GM12878 (cell line): ENCODE measurements at regions not wholly inside any gene's neighbourhood (a gene's known extent, or its start where the extent isn't known, plus 50 kb on each side); places are given as distances from the start of the nearest gene placed in this dataset.
"Not testable (repeated sequence)": the region's sequence is repeated elsewhere in the genome, so short reads cannot be mapped to it uniquely, and the experiment has no call there.

Experiments used
- ATAC-seq: fragments of 200-7000 bp; cut with Tn5 transposase; 3 replicates; pipeline ENCODE4 v1.9.1; 2020; ENCODE audit warnings: mild to moderate bottlenecking, moderate library complexity
- BruUV-seq: library from RNA; stranded (reverse); fragments of 400-500 nt; replicated peaks from 2 replicates; lab custom pipeline; 2021; lab: Mats Ljungman, UMichigan
- CTCF ChIA-PET: fragments of 300-600 bp; sonication (Branson Sonifier 250); formaldehyde crosslinking; extraction: SDS; loops from one replicate; lab custom pipeline; 2021; ENCODE audit warnings: inconsistent platforms; lab: Yijun Ruan, JAX
- POLR2A ChIA-PET: fragments of 350-600 bp; formaldehyde crosslinking; extraction: SDS; loops from one replicate; lab custom pipeline; 2021; ENCODE audit warnings: inconsistent platforms; lab: Charles Lee
- RAD21 ChIA-PET: fragments of 300-600 bp; sonication (Branson Sonifier 250); formaldehyde crosslinking; loops from one replicate; lab custom pipeline; 2023; ENCODE audit warnings: antibody characterized with exemption; ENCODE audit not compliant: unreplicated experiment; lab: Charles Lee
- SMC1A ChIA-PET: fragments of 300-600 bp; sonication (Branson Sonifier 250); formaldehyde crosslinking; loops from one replicate; lab custom pipeline; 2023; ENCODE audit not compliant: unreplicated experiment, uncharacterized antibody; lab: Charles Lee
- DNase-seq: peaks from one replicate; pipeline ENCODE4 v3.0.0-alpha.2; 2011; ENCODE audit warnings: low read depth, low spot score
- FAIRE-seq: peaks from 3 replicates; lab custom pipeline; 2011; peaks lifted over from hg19 to GRCh38; lab: Jason Lieb, UNC
- H2AFZ ChIP-seq: 2 replicates; pipeline ENCODE4 v1.6.0; 2011; ENCODE audit warnings: low read depth, low read length, control low read depth; ENCODE audit not compliant: control insufficient read depth
- H3K27ac ChIP-seq: 2 replicates; pipeline ENCODE4 v1.5.1; 2011; ENCODE audit warnings: control low read depth; ENCODE audit not compliant: control insufficient read depth, insufficient read depth
- H3K27me3 ChIP-seq, 2 experiments: replicated peaks in 1 of 2; 2 replicates each; pipeline versions ENCODE4 v1.6.0 to v1.6.1; 2011; ENCODE audit warnings: low read length in 1 of 2; ENCODE audit not compliant: control insufficient read depth in 2 of 2, insufficient read depth in 2 of 2
- H3K36me3 ChIP-seq, 2 experiments: 2 replicates each; pipeline ENCODE4 v1.5.1; 2011; ENCODE audit warnings: low read length in 1 of 2; ENCODE audit not compliant: control insufficient read depth in 2 of 2, insufficient read depth in 2 of 2
- H3K4me1 ChIP-seq: 2 replicates; pipeline ENCODE4 v1.6.1; 2011; ENCODE audit warnings: mild to moderate bottlenecking, low read length, moderate library complexity, mixed read lengths; ENCODE audit not compliant: control insufficient read depth, insufficient read depth
- H3K4me2 ChIP-seq: 2 replicates; pipeline ENCODE4 v1.6.0; 2011; ENCODE audit warnings: control low read depth; ENCODE audit not compliant: control insufficient read depth, insufficient read depth
- H3K4me3 ChIP-seq: fragments of 200-600 bp; sonication (generic); 2 replicates; pipeline ENCODE4 v1.5.1; 2016
- H3K79me2 ChIP-seq: 2 replicates; pipeline ENCODE4 v1.6.0; 2011; ENCODE audit warnings: low read length; ENCODE audit not compliant: control insufficient read depth, insufficient read depth
- H3K9ac ChIP-seq: 2 replicates; pipeline ENCODE4 v1.8.0; 2011; ENCODE audit warnings: low read length, control low read depth, mixed read lengths; ENCODE audit not compliant: control insufficient read depth, insufficient read depth
- H3K9me3 ChIP-seq: replicated peaks from 3 replicates; pipeline ENCODE4 v1.5.1; 2011; ENCODE audit warnings: mild to moderate bottlenecking, low read length; ENCODE audit not compliant: control insufficient read depth, insufficient read depth
- H4K20me1 ChIP-seq: 2 replicates; pipeline ENCODE4 v1.6.0; 2011; ENCODE audit not compliant: control insufficient read depth, insufficient read depth
- ATF7 ChIP-seq: fragments of 450-650 bp; IDR thresholded peaks from 2 replicates; pipeline ENCODE4 v1.6.1; 2016; ENCODE audit warnings: low read depth, mild to moderate bottlenecking
- NFXL1 ChIP-seq: fragments of 450-650 bp; IDR thresholded peaks from 2 replicates; pipeline ENCODE4 v1.6.1; 2017; ENCODE audit warnings: antibody characterized with exemption, mild to moderate bottlenecking, borderline replicate concordance
- NFYA ChIP-seq: IDR thresholded peaks from 2 replicates; pipeline ENCODE4 v1.6.1; 2011; ENCODE audit warnings: low read depth, mild to moderate bottlenecking, low read length, improper control_type of control experiment, borderline replicate concordance
- NFYB ChIP-seq: IDR thresholded peaks from 2 replicates; pipeline ENCODE4 v1.6.1; 2011; ENCODE audit warnings: low read depth, mild to moderate bottlenecking, low read length, improper control_type of control experiment, moderate library complexity; ENCODE audit not compliant: insufficient read depth
- WGBS: methylation state at CpG from one replicate; pipeline ENCODE4 v1.1.6; 2016; ENCODE audit warnings: low lambda C conversion rate; ENCODE audit not compliant: insufficient replicate concordance, insufficient coverage; ENCODE audit errors: missing lambda C conversion rate; 5-methylcytosine and 5-hydroxymethylcytosine counted together
- in situ Hi-C: fragments of 300-500 bp; cut with MboI; formaldehyde crosslinking; loops from 9 replicates; pipeline ENCODE4 v1.14.3; 2018; ENCODE audit warnings: mixed read lengths
- intact Hi-C: fragments of 100-400 bp; cut with micrococcal nuclease; formaldehyde crosslinking; loops from one replicate; pipeline ENCODE4 v1.14.2; 2022; ENCODE audit not compliant: unreplicated experiment
- TF ChIP-seq, protein P1 (sequence below): IDR thresholded peaks from 2 replicates; pipeline ENCODE4 v1.6.1; 2011; ENCODE audit warnings: low read depth, mild to moderate bottlenecking, low read length, moderate library complexity, borderline replicate concordance; ENCODE audit errors: extremely low read depth

DNA sequence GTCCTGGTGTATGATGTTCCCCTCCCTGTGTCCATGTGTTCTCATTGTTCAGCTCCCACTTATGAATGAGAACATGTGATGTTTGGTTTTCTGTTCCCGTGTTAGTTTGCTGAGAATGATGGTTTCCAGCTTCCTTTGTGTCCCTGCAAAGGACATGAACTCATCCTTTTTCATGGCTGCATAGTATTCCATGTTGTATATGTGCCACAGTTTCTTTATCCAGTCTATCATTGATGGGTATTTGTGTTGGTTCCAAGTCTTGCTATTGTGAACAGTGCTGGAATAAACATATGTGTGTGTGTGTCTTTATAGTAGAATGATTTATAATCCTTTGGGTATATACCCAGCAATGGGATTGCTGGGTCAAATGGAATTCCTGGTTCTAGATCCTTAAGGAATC, 1427.3 kb upstream of the SLC10A2 start:
- BruUV-seq, H2AFZ ChIP-seq, H3K4me1 ChIP-seq, H3K9ac ChIP-seq, ATAC-seq, H4K20me1 ChIP-seq, in situ Hi-C loops, H3K79me2 ChIP-seq, CTCF ChIA-PET, H3K4me2 ChIP-seq, RAD21 ChIA-PET, H3K4me3 ChIP-seq, H3K27me3 ChIP-seq, H3K27ac ChIP-seq, POLR2A ChIA-PET, DNase-seq, SMC1A ChIA-PET, H3K9me3 ChIP-seq, H3K36me3 ChIP-seq, FAIRE-seq, intact Hi-C loops: not testable (repeated sequence)
- 0% methylated on average over 1 of the region's 1 CpG for WGBS

DNA sequence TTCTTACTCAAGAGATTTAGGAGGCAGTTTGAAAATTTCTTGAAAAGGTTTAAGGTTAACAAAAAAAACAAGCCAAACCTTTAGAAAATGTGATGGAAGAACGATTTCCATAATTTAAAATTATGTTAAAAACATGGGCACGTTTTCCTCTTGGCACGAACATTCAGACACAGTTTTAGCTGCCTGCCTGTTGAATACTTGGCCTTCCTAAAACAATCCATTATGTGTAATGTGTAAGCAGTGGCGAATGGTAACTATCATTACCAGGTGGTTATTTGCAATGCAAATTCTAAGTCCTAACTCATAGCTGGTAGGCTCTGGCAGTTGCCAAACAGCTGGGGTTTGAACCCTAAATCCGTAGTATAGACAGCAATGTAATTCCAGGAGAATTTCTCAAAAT, 1425.7 kb upstream of the SLC10A2 start:
- in situ Hi-C loops, result no loop called here
- TF ChIP-seq ATF7, result no peak
- TF ChIP-seq, protein P1, sequence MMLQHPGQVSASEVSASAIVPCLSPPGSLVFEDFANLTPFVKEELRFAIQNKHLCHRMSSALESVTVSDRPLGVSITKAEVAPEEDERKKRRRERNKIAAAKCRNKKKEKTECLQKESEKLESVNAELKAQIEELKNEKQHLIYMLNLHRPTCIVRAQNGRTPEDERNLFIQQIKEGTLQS, result no peak
- TF ChIP-seq NFYA, result no peak
- no peak for TF ChIP-seq NFXL1
- no peak for TF ChIP-seq NFYB
- CTCF ChIA-PET, result no interaction called here
- Histone ChIP-seq H3K27ac (no peak overlapping the region), H3K36me3 (no peaks in the 10 kb centered on the region), H3K27me3 (no peaks in the 10 kb centered on the region), H2AFZ (no peak overlapping the region), H3K9me3 (no peaks in the 10 kb centered on the region), H4K20me1 (no peaks in the 10 kb centered on the region), H3K4me1 (no peaks in the 10 kb centered on the region), H3K4me3 (no peak overlapping the region), H3K4me2 (no peak overlapping the region), H3K79me2 (no peaks in the 10 kb centered on the region), H3K9ac (no peak overlapping the region)
- intact Hi-C loops, result no loop called here
- 0% methylated on average over 5 of the region's 5 CpGs for WGBS
- no TSS peak for BruUV-seq
- FAIRE-seq, result no peak
- POLR2A ChIA-PET, result no interaction called here
- SMC1A ChIA-PET, result interaction anchor here (0.7 kb wide), 1 partner anchor 207 kb away, joined by 3 read pairs; no protein-coding TSS in a partner anchor
- no peak for DNase-seq
- RAD21 ChIA-PET, result no interaction called here
- ATAC-seq, result no peak
